ENCODE measurements at regions not wholly inside any gene's neighbourhood (a gene's known extent, or its start where the extent isn't known, plus 50 kb on each side); places are given as distances from the start of the nearest gene placed in this dataset.
"Not testable (repeated sequence)": the region's sequence is repeated elsewhere in the genome, so short reads cannot be mapped to it uniquely, and the experiment has no call there.

GRCh38 chr6:147651-148050 lies 144.6 kb upstream of the DUSP22 start:
- intact Hi-C loops (cut with DNase I); DNase-seq (ENCODE audit: low spot score); ATAC-seq: not testable (repeated sequence)

- intact Hi-C loops (cut with DNase I); ATAC-seq; DNase-seq (ENCODE audit: low spot score): not testable (repeated sequence)
These were observed 144.0 kb upstream of the DUSP22 start for GRCh38 chr6:148051-148984.

- intact Hi-C loops (cut with DNase I); ATAC-seq; DNase-seq (ENCODE audit: low spot score): not testable (repeated sequence)
These were observed 142.1 kb upstream of the DUSP22 start for GRCh38 chr6:150147-150546.

- DNase-seq (ENCODE audit: low spot score); intact Hi-C loops (cut with DNase I); ATAC-seq: not testable (repeated sequence)
These were observed 139.9 kb upstream of the DUSP22 start for GRCh38 chr6:152436-152835.

GRCh38 chr6:153026-153425 lies 139.3 kb upstream of the DUSP22 start:
- ATAC-seq = not testable (repeated sequence)

GRCh38 chr6:153867-154266 lies 138.4 kb upstream of the DUSP22 start:
- DNase-seq (ENCODE audit: low spot score); ATAC-seq; intact Hi-C loops (cut with DNase I): not testable (repeated sequence)

More at GRCh38 chr6:153026-153425, 139.3 kb upstream of the DUSP22 start:
- intact Hi-C loops (cut with DNase I); DNase-seq (ENCODE audit: low spot score): not testable (repeated sequence)

- DNase-seq (ENCODE audit: low spot score); ATAC-seq; intact Hi-C loops (cut with DNase I): not testable (repeated sequence)
These were observed 137.8 kb upstream of the DUSP22 start for GRCh38 chr6:154321-155092.

- intact Hi-C loops (cut with DNase I) = no loop called here
- DNase-seq (ENCODE audit: low spot score) (no peak), ATAC-seq (no peak)
These were observed 136.3 kb upstream of the DUSP22 start for GRCh38 chr6:156010-156409.

GRCh38 chr6:156441-157140 lies 135.7 kb upstream of the DUSP22 start:
- DNase-seq (ENCODE audit: low spot score); intact Hi-C loops (cut with DNase I); ATAC-seq: not testable (repeated sequence)

GRCh38 chr6:157176-157575 lies 135.1 kb upstream of the DUSP22 start:
- DNase-seq (ENCODE audit: low spot score); ATAC-seq; intact Hi-C loops (cut with DNase I): not testable (repeated sequence)

GRCh38 chr6:161657-162056 lies 130.6 kb upstream of the DUSP22 start:
- intact Hi-C loops (cut with DNase I); ATAC-seq; DNase-seq (ENCODE audit: low spot score): not testable (repeated sequence)

- ATAC-seq = no peak
- no peak for DNase-seq (ENCODE audit: low spot score)
- intact Hi-C loops (cut with DNase I) = no loop called here
These were observed 127.6 kb upstream of the DUSP22 start for GRCh38 chr6:164720-165119.

- ATAC-seq = no peak
- DNase-seq (ENCODE audit: low spot score) = no peak
- intact Hi-C loops (cut with DNase I) = no loop called here
These were observed 127.0 kb upstream of the DUSP22 start for GRCh38 chr6:165263-165662.

GRCh38 chr6:165906-166305 lies 126.4 kb upstream of the DUSP22 start:
- ATAC-seq = no peak
- DNase-seq (ENCODE audit: low spot score) = no peak
- intact Hi-C loops (cut with DNase I) = no loop called here

- intact Hi-C loops (cut with DNase I) = no loop called here
- ATAC-seq (peak; percentile 30), DNase-seq (ENCODE audit: low spot score) (no peak)
These were observed 123.3 kb upstream of the DUSP22 start for GRCh38 chr6:168865-169455.

GRCh38 chr6:174036-174435 lies 118.3 kb upstream of the DUSP22 start:
- no peak for ATAC-seq
- intact Hi-C loops (cut with DNase I) = no loop called here

GRCh38 chr6:175680-176079 lies 116.6 kb upstream of the DUSP22 start:
- DNase-seq (ENCODE audit: low spot score) = no peak
- intact Hi-C loops (cut with DNase I) = no loop called here
- ATAC-seq = no peak

More at GRCh38 chr6:174036-174435, 118.3 kb upstream of the DUSP22 start:
- DNase-seq (ENCODE audit: low spot score) = no peak

GRCh38 chr6:176766-177165 lies 115.5 kb upstream of the DUSP22 start:
- no peak for ATAC-seq
- DNase-seq (ENCODE audit: low spot score) = no peak
- intact Hi-C loops (cut with DNase I) = no loop called here

GRCh38 chr6:178119-178518 lies 114.2 kb upstream of the DUSP22 start:
- intact Hi-C loops (cut with DNase I) = no loop called here
- ATAC-seq (no peak), DNase-seq (ENCODE audit: low spot score) (peak; percentile 38)
